ENCODE measurements at regions not wholly inside any gene's neighbourhood (a gene's known extent, or its start where the extent isn't known, plus 50 kb on each side); places are given as distances from the start of the nearest gene placed in this dataset.

DNA sequence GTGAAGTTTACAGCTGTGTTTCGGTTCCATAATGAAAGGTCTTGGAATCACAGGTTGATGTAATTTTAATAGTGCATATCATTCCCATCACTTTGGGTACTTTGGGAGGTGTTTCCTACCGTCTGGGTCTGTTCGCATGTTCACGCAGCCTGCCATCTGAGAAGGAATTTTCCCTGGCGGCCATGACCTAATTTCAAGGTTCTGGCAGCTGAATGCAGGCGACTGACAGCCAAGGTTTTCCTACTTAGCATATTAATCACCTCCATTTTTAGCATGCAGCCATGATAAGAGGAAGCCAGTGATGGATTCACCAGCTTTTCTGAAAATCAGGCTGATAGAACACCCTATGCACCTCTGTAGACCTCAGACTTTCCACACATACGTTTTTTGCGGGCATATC lies 319.1 kb upstream of the TMEM229A start (continued):
- TF ChIP-seq CREB1 (CRISPR knock-in tag; IDR thresholded peaks at IDR 0.05; ENCODE audit: low read depth) (no peak), NANOG (IDR thresholded peaks at IDR 0.05; ENCODE audit: borderline replicate concordance) (no peak)

DNA sequence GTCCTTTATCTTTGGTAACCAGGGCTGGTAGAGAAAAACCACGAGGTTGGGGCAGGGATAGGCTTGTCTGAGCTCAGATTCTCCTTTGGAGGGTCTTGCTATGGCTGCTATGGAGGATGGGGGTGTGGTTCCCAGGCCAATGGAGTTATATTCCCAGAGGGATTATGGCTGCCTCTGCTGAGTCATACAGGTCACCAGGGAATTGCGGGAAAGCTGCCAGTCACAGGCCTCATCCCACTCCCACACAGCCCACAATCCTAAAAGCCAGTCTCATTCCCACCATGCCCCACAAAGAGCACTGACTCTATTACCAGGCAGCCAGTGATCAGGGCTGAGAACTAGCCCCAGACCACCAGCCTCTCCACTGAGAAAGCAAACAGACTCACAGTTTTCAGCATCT lies 316.6 kb upstream of the TMEM229A start:
- Histone ChIP-seq H3K4me3 (no peak overlapping the region), H3F3A (replicated peaks; ENCODE audit: low read depth) (no peaks in the 10 kb centered on the region), H3K36me3 (ENCODE audit: insufficient read depth) (no peaks in the 10 kb centered on the region), H3K27ac (ENCODE audit: low read depth) (no peak overlapping the region), H3K9me2 (ENCODE audit: insufficient read depth) (0 out of 2 replicates have a peak, but pooled peaks cover 2% of the 10 kb centered on the region), H3K4me2 (no peak overlapping the region), H2AFZ (no peak overlapping the region), H3K79me2 (replicated peaks; ENCODE audit: insufficient read depth) (no peaks in the 10 kb centered on the region), H3K4me1 (ENCODE audit: insufficient read depth) (0 out of 2 replicates have a peak, but pooled peaks cover 7% of the 10 kb centered on the region), H4K20me1 (replicated peaks; ENCODE audit: insufficient read depth) (no peaks in the 10 kb centered on the region), H3K27me3 (ENCODE audit: insufficient read depth) (no peaks in the 10 kb centered on the region)
- ATAC-seq (no peak), DNase-seq (ENCODE audit: low spot score) (no peak)
- Mint-ChIP-seq H3K4me1 (peaks cover 5% of the 10 kb centered on the region; the same call in 2 of the 3 replicates), H3K9me3 (no peaks in the 10 kb centered on the region), H3K27me3 (ENCODE audit: insufficient read depth, low read depth, poor library complexity) (no peaks in the 10 kb centered on the region), H3K36me3 (ENCODE audit: low read depth) (no peaks in the 10 kb centered on the region), H3K27ac (peak overlapping the region; percentile 51; the same call in 1 of the 2 replicates), H3K4me3 (no peak overlapping the region)
- TF ChIP-seq EZH2 (IDR thresholded peaks at IDR 0.05; ENCODE audit: low read depth, unreplicated experiment) = no peak
- no peak for TF ChIP-seq ZNF331 (CRISPR knock-in tag; IDR thresholded peaks at IDR 0.05; ENCODE audit: low read depth)
- no peak for TF ChIP-seq NANOG (IDR thresholded peaks at IDR 0.05; ENCODE audit: borderline replicate concordance)
- no peak for TF ChIP-seq EZH2phosphoT487 (IDR thresholded peaks at IDR 0.05; ENCODE audit: unreplicated experiment)
- TF ChIP-seq, protein P1, sequence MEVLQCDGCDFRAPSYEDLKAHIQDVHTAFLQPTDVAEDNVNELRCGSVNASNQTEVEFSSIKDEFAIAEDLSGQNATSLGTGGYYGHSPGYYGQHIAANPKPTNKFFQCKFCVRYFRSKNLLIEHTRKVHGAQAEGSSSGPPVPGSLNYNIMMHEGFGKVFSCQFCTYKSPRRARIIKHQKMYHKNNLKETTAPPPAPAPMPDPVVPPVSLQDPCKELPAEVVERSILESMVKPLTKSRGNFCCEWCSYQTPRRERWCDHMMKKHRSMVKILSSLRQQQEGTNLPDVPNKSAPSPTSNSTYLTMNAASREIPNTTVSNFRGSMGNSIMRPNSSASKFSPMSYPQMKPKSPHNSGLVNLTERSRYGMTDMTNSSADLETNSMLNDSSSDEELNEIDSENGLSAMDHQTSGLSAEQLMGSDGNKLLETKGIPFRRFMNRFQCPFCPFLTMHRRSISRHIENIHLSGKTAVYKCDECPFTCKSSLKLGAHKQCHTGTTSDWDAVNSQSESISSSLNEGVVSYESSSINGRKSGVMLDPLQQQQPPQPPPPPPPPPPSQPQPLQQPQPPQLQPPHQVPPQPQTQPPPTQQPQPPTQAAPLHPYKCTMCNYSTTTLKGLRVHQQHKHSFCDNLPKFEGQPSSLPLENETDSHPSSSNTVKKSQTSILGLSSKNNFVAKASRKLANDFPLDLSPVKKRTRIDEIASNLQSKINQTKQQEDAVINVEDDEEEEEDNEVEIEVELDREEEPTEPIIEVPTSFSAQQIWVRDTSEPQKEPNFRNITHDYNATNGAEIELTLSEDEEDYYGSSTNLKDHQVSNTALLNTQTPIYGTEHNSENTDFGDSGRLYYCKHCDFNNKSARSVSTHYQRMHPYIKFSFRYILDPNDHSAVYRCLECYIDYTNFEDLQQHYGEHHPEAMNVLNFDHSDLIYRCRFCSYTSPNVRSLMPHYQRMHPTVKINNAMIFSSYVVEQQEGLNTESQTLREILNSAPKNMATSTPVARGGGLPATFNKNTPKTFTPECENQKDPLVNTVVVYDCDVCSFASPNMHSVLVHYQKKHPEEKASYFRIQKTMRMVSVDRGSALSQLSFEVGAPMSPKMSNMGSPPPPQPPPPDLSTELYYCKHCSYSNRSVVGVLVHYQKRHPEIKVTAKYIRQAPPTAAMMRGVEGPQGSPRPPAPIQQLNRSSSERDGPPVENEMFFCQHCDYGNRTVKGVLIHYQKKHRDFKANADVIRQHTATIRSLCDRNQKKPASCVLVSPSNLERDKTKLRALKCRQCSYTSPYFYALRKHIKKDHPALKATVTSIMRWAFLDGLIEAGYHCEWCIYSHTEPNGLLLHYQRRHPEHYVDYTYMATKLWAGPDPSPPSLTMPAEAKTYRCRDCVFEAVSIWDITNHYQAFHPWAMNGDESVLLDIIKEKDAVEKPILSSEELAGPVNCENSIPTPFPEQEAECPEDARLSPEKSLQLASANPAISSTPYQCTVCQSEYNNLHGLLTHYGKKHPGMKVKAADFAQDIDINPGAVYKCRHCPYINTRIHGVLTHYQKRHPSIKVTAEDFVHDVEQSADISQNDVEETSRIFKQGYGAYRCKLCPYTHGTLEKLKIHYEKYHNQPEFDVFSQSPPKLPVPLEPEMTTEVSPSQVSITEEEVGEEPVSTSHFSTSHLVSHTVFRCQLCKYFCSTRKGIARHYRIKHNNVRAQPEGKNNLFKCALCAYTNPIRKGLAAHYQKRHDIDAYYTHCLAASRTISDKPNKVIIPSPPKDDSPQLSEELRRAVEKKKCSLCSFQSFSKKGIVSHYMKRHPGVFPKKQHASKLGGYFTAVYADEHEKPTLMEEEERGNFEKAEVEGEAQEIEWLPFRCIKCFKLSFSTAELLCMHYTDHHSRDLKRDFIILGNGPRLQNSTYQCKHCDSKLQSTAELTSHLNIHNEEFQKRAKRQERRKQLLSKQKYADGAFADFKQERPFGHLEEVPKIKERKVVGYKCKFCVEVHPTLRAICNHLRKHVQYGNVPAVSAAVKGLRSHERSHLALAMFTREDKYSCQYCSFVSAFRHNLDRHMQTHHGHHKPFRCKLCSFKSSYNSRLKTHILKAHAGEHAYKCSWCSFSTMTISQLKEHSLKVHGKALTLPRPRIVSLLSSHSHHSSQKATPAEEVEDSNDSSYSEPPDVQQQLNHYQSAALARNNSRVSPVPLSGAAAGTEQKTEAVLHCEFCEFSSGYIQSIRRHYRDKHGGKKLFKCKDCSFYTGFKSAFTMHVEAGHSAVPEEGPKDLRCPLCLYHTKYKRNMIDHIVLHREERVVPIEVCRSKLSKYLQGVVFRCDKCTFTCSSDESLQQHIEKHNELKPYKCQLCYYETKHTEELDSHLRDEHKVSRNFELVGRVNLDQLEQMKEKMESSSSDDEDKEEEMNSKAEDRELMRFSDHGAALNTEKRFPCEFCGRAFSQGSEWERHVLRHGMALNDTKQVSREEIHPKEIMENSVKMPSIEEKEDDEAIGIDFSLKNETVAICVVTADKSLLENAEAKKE (CRISPR knock-in tag; IDR thresholded peaks at IDR 0.05) = no peak
- TF ChIP-seq JUNB (IDR thresholded peaks at IDR 0.05; ENCODE audit: unreplicated experiment) = no peak
- TF ChIP-seq, protein P2, sequence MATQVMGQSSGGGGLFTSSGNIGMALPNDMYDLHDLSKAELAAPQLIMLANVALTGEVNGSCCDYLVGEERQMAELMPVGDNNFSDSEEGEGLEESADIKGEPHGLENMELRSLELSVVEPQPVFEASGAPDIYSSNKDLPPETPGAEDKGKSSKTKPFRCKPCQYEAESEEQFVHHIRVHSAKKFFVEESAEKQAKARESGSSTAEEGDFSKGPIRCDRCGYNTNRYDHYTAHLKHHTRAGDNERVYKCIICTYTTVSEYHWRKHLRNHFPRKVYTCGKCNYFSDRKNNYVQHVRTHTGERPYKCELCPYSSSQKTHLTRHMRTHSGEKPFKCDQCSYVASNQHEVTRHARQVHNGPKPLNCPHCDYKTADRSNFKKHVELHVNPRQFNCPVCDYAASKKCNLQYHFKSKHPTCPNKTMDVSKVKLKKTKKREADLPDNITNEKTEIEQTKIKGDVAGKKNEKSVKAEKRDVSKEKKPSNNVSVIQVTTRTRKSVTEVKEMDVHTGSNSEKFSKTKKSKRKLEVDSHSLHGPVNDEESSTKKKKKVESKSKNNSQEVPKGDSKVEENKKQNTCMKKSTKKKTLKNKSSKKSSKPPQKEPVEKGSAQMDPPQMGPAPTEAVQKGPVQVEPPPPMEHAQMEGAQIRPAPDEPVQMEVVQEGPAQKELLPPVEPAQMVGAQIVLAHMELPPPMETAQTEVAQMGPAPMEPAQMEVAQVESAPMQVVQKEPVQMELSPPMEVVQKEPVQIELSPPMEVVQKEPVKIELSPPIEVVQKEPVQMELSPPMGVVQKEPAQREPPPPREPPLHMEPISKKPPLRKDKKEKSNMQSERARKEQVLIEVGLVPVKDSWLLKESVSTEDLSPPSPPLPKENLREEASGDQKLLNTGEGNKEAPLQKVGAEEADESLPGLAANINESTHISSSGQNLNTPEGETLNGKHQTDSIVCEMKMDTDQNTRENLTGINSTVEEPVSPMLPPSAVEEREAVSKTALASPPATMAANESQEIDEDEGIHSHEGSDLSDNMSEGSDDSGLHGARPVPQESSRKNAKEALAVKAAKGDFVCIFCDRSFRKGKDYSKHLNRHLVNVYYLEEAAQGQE (IDR thresholded peaks at IDR 0.05; ENCODE audit: unreplicated experiment) = no peak
- TF ChIP-seq, protein P3, sequence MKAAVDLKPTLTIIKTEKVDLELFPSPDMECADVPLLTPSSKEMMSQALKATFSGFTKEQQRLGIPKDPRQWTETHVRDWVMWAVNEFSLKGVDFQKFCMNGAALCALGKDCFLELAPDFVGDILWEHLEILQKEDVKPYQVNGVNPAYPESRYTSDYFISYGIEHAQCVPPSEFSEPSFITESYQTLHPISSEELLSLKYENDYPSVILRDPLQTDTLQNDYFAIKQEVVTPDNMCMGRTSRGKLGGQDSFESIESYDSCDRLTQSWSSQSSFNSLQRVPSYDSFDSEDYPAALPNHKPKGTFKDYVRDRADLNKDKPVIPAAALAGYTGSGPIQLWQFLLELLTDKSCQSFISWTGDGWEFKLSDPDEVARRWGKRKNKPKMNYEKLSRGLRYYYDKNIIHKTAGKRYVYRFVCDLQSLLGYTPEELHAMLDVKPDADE (IDR thresholded peaks at IDR 0.05) = no peak
- no peak for TF ChIP-seq ZNF114 (CRISPR knock-in tag; IDR thresholded peaks at IDR 0.05)
- no peak for TF ChIP-seq POLR2AphosphoS5 (IDR thresholded peaks at IDR 0.05; ENCODE audit: low read depth)
- no peak for TF ChIP-seq STAT1 (IDR thresholded peaks at IDR 0.05; ENCODE audit: unreplicated experiment)

Measured in GM23338 (cell line).